Neuronal stem cell (in vitro differentiated cells): ENCODE measurements at regions not wholly inside any gene's neighbourhood (a gene's known extent, or its start where the extent isn't known, plus 50 kb on each side); places are given as distances from the start of the nearest gene placed in this dataset.

Experiments
- DNase-seq: peaks from one replicate; pipeline ENCODE4 v3.0.0-alpha.2; 2013; ENCODE audit warnings: low spot score
- H2AFZ ChIP-seq: one replicate; pipeline ENCODE4 v1.6.1; 2013; ENCODE audit warnings: mild to moderate bottlenecking, low read length, inconsistent platforms
- H2AK5ac ChIP-seq: 2 replicates; pipeline ENCODE4 v1.6.1; 2013; ENCODE audit warnings: low read depth, mild to moderate bottlenecking, inconsistent platforms, low read length, moderate library complexity, mixed read lengths
- H2BK120ac ChIP-seq: 2 replicates; pipeline ENCODE4 v1.6.1; 2013; ENCODE audit warnings: low read depth, mild to moderate bottlenecking, inconsistent platforms, low read length, moderate library complexity, mixed read lengths
- H2BK12ac ChIP-seq: one replicate; pipeline ENCODE4 v1.6.1; 2013; ENCODE audit warnings: low read length, inconsistent platforms
- H2BK15ac ChIP-seq: 2 replicates; pipeline ENCODE4 v1.6.1; 2013; ENCODE audit warnings: mild to moderate bottlenecking, low read length, inconsistent platforms, mixed read lengths
- H2BK5ac ChIP-seq: one replicate; pipeline ENCODE4 v1.6.1; 2013; ENCODE audit warnings: inconsistent platforms, mild to moderate bottlenecking, low read length, moderate library complexity
- H3K14ac ChIP-seq: one replicate; pipeline ENCODE4 v1.6.1; 2013; ENCODE audit warnings: low read length, inconsistent platforms
- H3K18ac ChIP-seq: 2 replicates; pipeline ENCODE4 v1.6.1; 2013; ENCODE audit warnings: low read length, inconsistent platforms
- H3K23ac ChIP-seq: 2 replicates; pipeline ENCODE4 v1.6.1; 2013; ENCODE audit warnings: low read depth, mild to moderate bottlenecking, mixed read lengths, low read length, inconsistent platforms; ENCODE audit not compliant: poor library complexity
- H3K27ac ChIP-seq: replicated peaks from 3 replicates; pipeline ENCODE4 v1.5.1; 2013; ENCODE audit warnings: low read length, inconsistent platforms
- H3K27me3 ChIP-seq, 3 experiments: 2 replicates each; pipeline ENCODE4 v1.6.1; 2013; ENCODE audit warnings: low read length in 3 of 3, mild to moderate bottlenecking in 2 of 3, inconsistent platforms in 1 of 3, low read depth in 1 of 3, mixed read lengths in 1 of 3, moderate library complexity in 1 of 3; ENCODE audit not compliant: control insufficient read depth in 3 of 3, insufficient read depth in 3 of 3
- H3K36me3 ChIP-seq, 2 donors: replicated peaks in 1 of 2; 2 replicates each; pipeline ENCODE4 v1.6.1; 2013; ENCODE audit warnings: low read length in 2 of 2; ENCODE audit not compliant: control insufficient read depth in 2 of 2, insufficient read depth in 2 of 2
- H3K4ac ChIP-seq: 2 replicates; pipeline ENCODE4 v1.6.1; 2013; ENCODE audit warnings: inconsistent platforms, mild to moderate bottlenecking, low read length, moderate library complexity
- H3K4me1 ChIP-seq, 2 donors: 1 replicate in 1 of 2; 2 replicates in 1 of 2; pipeline ENCODE4 v1.6.1; 2013; ENCODE audit warnings: low read length in 2 of 2, low read depth in 1 of 2; ENCODE audit not compliant: control insufficient read depth in 2 of 2, insufficient read depth in 1 of 2
- H3K4me2 ChIP-seq: one replicate; pipeline ENCODE4 v1.6.1; 2013; ENCODE audit warnings: mild to moderate bottlenecking, low read length, inconsistent platforms; ENCODE audit not compliant: insufficient read depth, poor library complexity, severe bottlenecking
- H3K4me3 ChIP-seq, 2 donors: 2 replicates each; pipeline ENCODE4 v1.5.1; 2013; ENCODE audit warnings: low read length in 2 of 2, mild to moderate bottlenecking in 2 of 2, inconsistent platforms in 1 of 2, moderate library complexity in 1 of 2
- H3K79me1 ChIP-seq: one replicate; pipeline ENCODE4 v1.6.1; 2013; ENCODE audit warnings: low read depth, mild to moderate bottlenecking, inconsistent platforms, low read length, moderate library complexity
- H3K9ac ChIP-seq: one replicate; pipeline ENCODE4 v1.6.1; 2013; ENCODE audit warnings: mild to moderate bottlenecking, low read depth, low read length, inconsistent platforms; ENCODE audit not compliant: poor library complexity
- H3K9me3 ChIP-seq, 2 donors: replicated peaks in 1 of 2; 2 replicates each; pipeline versions ENCODE3 to v1.6.1; 2013; ENCODE audit warnings: low read length in 2 of 2, mild to moderate bottlenecking in 2 of 2, inconsistent platforms in 1 of 2, low read depth in 1 of 2, mixed read lengths in 1 of 2, moderate library complexity in 1 of 2; ENCODE audit not compliant: control insufficient read depth in 2 of 2, insufficient read depth in 1 of 2
- H4K8ac ChIP-seq: one replicate; pipeline ENCODE4 v1.6.1; 2013; ENCODE audit warnings: low read depth, mild to moderate bottlenecking, inconsistent platforms, low read length, moderate library complexity
- H4K91ac ChIP-seq: one replicate; pipeline ENCODE4 v1.6.1; 2013; ENCODE audit warnings: low read length, low read depth, mild to moderate bottlenecking, inconsistent platforms; ENCODE audit not compliant: poor library complexity
- WGBS, 2 donors: extraction: QIAGEN DNeasy Blood & Tissue Kit; methylation state at CpG; one replicate each; pipeline ENCODE4 v1.1.7; 2013; ENCODE audit warnings: missing lambda C conversion rate in 2 of 2, mixed read lengths in 1 of 2; ENCODE audit not compliant: insufficient read length in 2 of 2, insufficient replicate concordance in 1 of 2; ENCODE audit errors: extremely low coverage in 2 of 2; 5-methylcytosine and 5-hydroxymethylcytosine counted together

GRCh38 chr16:85514598-85515318 lies 98.4 kb upstream of the GSE1 start:
- Histone ChIP-seq H3K4me3 (peak overlapping the region in 1 of 2 donors; percentile 9), H3K4me1 (peaks cover 27 to 47% of the 10 kb centered on the region in 2 donors), H2BK5ac (no peak overlapping the region), H3K27me3 (no peaks in the 10 kb centered on the region), H3K4me2 (no peak overlapping the region), H3K23ac (peak overlapping the region; percentile 57), H3K14ac (peak overlapping the region; percentile 58), H3K27ac (no peak overlapping the region), H2AK5ac (peak overlapping the region; percentile 53), H2BK15ac (peak overlapping the region; percentile 47), H3K36me3 (no peaks in the 10 kb centered on the region), H3K9me3 (peaks cover 0 to 2% of the 10 kb centered on the region in 2 donors), H4K8ac (peak overlapping the region; percentile 77), H3K4ac (no peak overlapping the region), H3K79me1 (no peaks in the 10 kb centered on the region), H2BK12ac (no peak overlapping the region), H3K18ac (peak overlapping the region; percentile 87), H4K91ac (peak overlapping the region; percentile 46), H2BK120ac (no peak overlapping the region), H2AFZ (peak overlapping the region; percentile 66), H3K9ac (peak overlapping the region; percentile 64)
- no CpG with 5 or more reads among the region's 18 CpGs for WGBS, 2 donors
- peak; percentile 38 for DNase-seq

GRCh38 chr16:85515319-85515745 lies 97.8 kb upstream of the GSE1 start:
- no peak for DNase-seq
- Histone ChIP-seq H2AK5ac (peak overlapping the region; percentile 53), H3K27ac (no peak overlapping the region), H3K23ac (no peak overlapping the region), H4K91ac (no peak overlapping the region), H3K9ac (no peak overlapping the region), H2BK5ac (no peak overlapping the region), H3K27me3 (no peaks in the 10 kb centered on the region), H3K14ac (peak overlapping the region; percentile 58), H3K18ac (peak overlapping the region; percentile 77), H3K4me2 (no peak overlapping the region), H3K4ac (no peak overlapping the region), H3K36me3 (no peaks in the 10 kb centered on the region), H3K79me1 (no peaks in the 10 kb centered on the region), H3K4me1 (peaks cover 27 to 42% of the 10 kb centered on the region in 2 donors), H3K9me3 (peaks cover 0 to 2% of the 10 kb centered on the region in 2 donors), H4K8ac (no peak overlapping the region), H2BK12ac (peak overlapping the region; percentile 47), H2AFZ (peak overlapping the region; percentile 66), H2BK15ac (peak overlapping the region; percentile 47), H3K4me3 (no peak overlapping the region), H2BK120ac (no peak overlapping the region)
- no CpG with 5 or more reads among the region's 13 CpGs for WGBS, 2 donors

DNA sequence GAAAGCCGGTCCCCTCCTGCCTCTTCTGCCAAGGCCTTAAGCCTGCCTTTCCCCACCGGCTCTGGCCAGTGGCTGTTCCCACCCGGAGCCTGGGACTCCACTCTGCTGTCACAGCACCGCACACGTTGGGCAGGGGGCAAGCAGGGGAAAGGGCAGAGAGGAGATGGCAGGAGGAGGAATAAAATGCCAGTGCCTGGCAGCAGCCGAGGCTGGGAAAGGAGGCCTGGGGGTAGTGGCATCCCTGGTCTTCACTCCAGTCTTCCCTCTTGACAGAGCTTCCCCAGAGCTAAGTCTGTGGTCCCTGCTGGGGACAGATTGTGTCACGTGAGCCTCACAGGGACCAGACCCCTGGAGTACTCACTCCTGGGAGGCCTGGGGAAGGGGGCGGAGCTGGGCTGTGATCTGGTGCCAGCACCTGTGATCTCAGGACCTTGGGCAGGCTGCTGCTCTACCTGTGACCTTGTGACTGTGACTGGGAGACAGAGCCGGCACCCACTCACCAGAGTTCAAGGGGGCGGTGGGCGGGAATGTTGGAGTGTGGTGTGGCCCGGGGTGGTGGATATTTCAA lies 97.2 kb upstream of the GSE1 start:
- Histone ChIP-seq H3K4ac (no peak overlapping the region), H3K4me1 (peaks cover 27 to 41% of the 10 kb centered on the region in 2 donors), H2BK5ac (no peak overlapping the region)

DNA sequence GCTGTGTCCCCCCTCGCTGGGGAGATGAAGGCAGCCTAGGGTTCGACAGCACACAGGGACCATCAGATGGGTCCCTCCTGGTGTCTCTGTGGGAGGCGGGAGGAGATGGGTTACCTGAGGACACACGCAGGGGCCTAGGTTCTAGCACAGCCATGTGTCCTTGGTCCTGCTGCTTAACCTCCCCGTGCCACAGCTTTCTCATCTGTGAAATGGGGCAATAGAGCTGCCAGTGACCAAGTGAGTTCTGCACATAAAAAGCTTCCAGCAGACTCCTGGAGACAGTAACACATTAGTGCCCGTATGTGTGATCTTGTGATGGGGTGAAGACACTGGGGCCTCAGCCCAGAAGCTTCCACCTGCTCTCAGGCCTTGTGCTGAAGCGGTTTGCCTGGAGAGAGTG lies 96.0 kb upstream of the GSE1 start:
- Histone ChIP-seq H2AFZ (peak overlapping the region; percentile 54), H3K4me3 (no peak overlapping the region), H3K79me1 (no peaks in the 10 kb centered on the region), H3K27ac (no peak overlapping the region), H3K14ac (no peak overlapping the region), H3K4me1 (peaks cover 27 to 44% of the 10 kb centered on the region in 2 donors), H3K27me3 (no peaks in the 10 kb centered on the region), H4K8ac (no peak overlapping the region), H3K23ac (peak overlapping the region; percentile 4), H2AK5ac (no peak overlapping the region), H4K91ac (no peak overlapping the region), H3K36me3 (no peaks in the 10 kb centered on the region), H3K18ac (no peak overlapping the region), H2BK12ac (no peak overlapping the region), H3K9me3 (peaks cover 0 to 2% of the 10 kb centered on the region in 2 donors), H3K4ac (no peak overlapping the region), H3K4me2 (no peak overlapping the region), H2BK15ac (no peak overlapping the region), H3K9ac (no peak overlapping the region), H2BK120ac (no peak overlapping the region), H2BK5ac (no peak overlapping the region)
- no peak for DNase-seq
- WGBS, 2 donors, result no CpG with 5 or more reads among the region's 7 CpGs

More for the DNA sequence above, 97.2 kb upstream of the GSE1 start:
- Histone ChIP-seq H4K8ac (no peak overlapping the region), H3K79me1 (no peaks in the 10 kb centered on the region), H3K9me3 (peaks cover 0 to 2% of the 10 kb centered on the region in 2 donors), H2BK15ac (peak overlapping the region; percentile 15), H3K9ac (no peak overlapping the region), H2BK12ac (peak overlapping the region; percentile 47), H3K18ac (peak overlapping the region; percentile 77), H3K27me3 (no peaks in the 10 kb centered on the region), H3K23ac (no peak overlapping the region), H3K36me3 (no peaks in the 10 kb centered on the region), H2AK5ac (peak overlapping the region; percentile 53), H2AFZ (no peak overlapping the region), H3K4me2 (no peak overlapping the region), H3K27ac (no peak overlapping the region), H3K4me3 (no peak overlapping the region), H2BK120ac (no peak overlapping the region), H4K91ac (no peak overlapping the region), H3K14ac (peak overlapping the region; percentile 49)
- WGBS, 2 donors, result no CpG with 5 or more reads among the region's 12 CpGs
- DNase-seq, result no peak
